ENCODE measurements at regions not wholly inside any gene's neighbourhood (a gene's known extent, or its start where the extent isn't known, plus 50 kb on each side); places are given as distances from the start of the nearest gene placed in this dataset.

DNA sequence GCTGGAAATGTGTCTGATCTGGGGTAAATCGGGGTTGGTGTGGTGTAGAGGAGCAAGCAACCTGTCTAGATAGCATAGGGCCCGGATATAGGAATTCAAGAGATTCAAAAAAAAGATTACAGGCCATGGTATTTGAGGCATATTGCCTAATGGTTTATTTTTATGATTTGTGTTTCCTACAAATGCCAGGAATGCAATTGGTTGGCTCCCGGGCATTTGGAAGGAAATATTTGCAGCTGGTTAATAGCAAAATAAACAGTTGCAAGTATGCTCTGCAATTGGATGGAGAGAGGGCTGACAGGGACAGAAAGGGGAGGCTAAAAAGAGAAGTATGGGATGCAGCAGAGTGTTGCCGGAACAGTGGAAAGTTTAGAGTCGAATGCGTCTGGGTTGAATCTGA, 315.6 kb upstream of the ATP2B1 start:
- Histone ChIP-seq H3F3A (ENCODE audit: insufficient read depth, low read length, poor library complexity, severe bottlenecking) (no peaks in the 10 kb centered on the region), H3K79me2 (replicated peaks; ENCODE audit: insufficient read depth, low read length) (no peaks in the 10 kb centered on the region), H2AFZ (ENCODE audit: low read depth, low read length) (no peak overlapping the region), H3K27me3 (ENCODE audit: insufficient read depth, low read depth, low read length) (no peaks in the 10 kb centered on the region), H3K9me3 (ENCODE audit: low read length) (no peaks in the 10 kb centered on the region), H3K9me2 (ENCODE audit: insufficient read depth, low read length) (no peaks in the 10 kb centered on the region), H3K36me3 (ENCODE audit: insufficient read depth, low read length) (no peaks in the 10 kb centered on the region), H3K4me2 (ENCODE audit: low read length) (no peak overlapping the region), H3K27ac (ENCODE audit: low read length) (no peak overlapping the region), H3K4me3 (ENCODE audit: low read length) (no peak overlapping the region), H4K20me1 (ENCODE audit: insufficient read depth) (no peaks in the 10 kb centered on the region), H3K9ac (ENCODE audit: low read length) (no peak overlapping the region)
- TF ChIP-seq RAD21 (conservative IDR thresholded peaks at IDR 0.05) = no peak
- no peak for TF ChIP-seq SMC3 (conservative IDR thresholded peaks at IDR 0.05; ENCODE audit: poor library complexity)
- TF ChIP-seq POLR2AphosphoS5 (IDR thresholded peaks at IDR 0.05) = no peak

DNA sequence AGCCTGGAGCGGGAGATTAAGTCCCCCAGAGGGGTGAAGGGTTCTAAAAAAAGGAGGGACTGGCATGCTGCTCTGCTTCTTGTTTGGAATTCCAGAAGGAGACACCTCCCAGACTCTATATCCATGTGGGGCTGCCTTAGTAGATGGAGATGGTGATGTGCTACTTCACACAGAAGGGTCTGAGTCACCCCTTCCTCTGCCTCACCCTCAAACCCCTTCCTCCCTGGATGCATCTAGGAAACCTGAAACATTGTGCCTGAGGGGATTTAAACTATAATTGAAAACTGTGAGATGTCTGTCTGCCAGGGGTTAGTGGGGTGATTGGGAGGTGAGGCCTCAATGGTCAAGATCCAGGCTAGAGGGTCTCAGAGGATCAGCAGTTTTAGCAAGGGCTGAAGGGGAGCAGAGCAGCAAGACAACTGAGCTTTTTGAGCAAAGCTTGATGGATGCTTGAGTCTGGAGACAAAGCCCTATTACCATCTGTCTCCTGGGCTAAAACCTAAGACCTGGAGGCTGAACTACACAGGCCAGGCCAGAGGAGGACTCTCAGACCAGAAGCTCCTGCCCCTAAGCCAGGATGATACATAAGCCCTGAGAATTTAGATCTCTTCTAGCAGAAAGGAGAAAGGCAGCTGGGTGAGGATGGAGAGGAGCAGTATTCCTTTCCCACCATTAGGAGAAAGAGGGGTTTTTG, 314.7 kb upstream of the ATP2B1 start:
- no peaks in the 10 kb centered on the region for H3K36me3 ChIP-seq (ENCODE audit: insufficient read depth, low read length)
- no peak overlapping the region for H3K9ac ChIP-seq (ENCODE audit: low read length)
- H3F3A ChIP-seq (ENCODE audit: insufficient read depth, low read length, poor library complexity, severe bottlenecking) = no peaks in the 10 kb centered on the region
- H3K9me2 ChIP-seq (ENCODE audit: insufficient read depth, low read length) = no peaks in the 10 kb centered on the region
- H3K27me3 ChIP-seq (ENCODE audit: insufficient read depth, low read depth, low read length) = no peaks in the 10 kb centered on the region
- no peak overlapping the region for H3K4me2 ChIP-seq (ENCODE audit: low read length)
- H4K20me1 ChIP-seq (ENCODE audit: insufficient read depth) = no peaks in the 10 kb centered on the region
- H3K79me2 ChIP-seq (replicated peaks; ENCODE audit: insufficient read depth, low read length) = no peaks in the 10 kb centered on the region
- H3K27ac ChIP-seq (ENCODE audit: low read length) = no peak overlapping the region
- no peak overlapping the region for H3K4me3 ChIP-seq (ENCODE audit: low read length)
- no peak for TF ChIP-seq SMC3 (conservative IDR thresholded peaks at IDR 0.05; ENCODE audit: poor library complexity)
- no peak for TF ChIP-seq EP300 (conservative IDR thresholded peaks at IDR 0.05; ENCODE audit: poor library complexity, severe bottlenecking)
- TF ChIP-seq EZH2 (IDR thresholded peaks at IDR 0.05; ENCODE audit: borderline replicate concordance, insufficient read depth, low read length, poor library complexity, severe bottlenecking) = no peak
- TF ChIP-seq, protein P1, sequence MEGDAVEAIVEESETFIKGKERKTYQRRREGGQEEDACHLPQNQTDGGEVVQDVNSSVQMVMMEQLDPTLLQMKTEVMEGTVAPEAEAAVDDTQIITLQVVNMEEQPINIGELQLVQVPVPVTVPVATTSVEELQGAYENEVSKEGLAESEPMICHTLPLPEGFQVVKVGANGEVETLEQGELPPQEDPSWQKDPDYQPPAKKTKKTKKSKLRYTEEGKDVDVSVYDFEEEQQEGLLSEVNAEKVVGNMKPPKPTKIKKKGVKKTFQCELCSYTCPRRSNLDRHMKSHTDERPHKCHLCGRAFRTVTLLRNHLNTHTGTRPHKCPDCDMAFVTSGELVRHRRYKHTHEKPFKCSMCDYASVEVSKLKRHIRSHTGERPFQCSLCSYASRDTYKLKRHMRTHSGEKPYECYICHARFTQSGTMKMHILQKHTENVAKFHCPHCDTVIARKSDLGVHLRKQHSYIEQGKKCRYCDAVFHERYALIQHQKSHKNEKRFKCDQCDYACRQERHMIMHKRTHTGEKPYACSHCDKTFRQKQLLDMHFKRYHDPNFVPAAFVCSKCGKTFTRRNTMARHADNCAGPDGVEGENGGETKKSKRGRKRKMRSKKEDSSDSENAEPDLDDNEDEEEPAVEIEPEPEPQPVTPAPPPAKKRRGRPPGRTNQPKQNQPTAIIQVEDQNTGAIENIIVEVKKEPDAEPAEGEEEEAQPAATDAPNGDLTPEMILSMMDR (IDR thresholded peaks at IDR 0.05; ENCODE audit: poor library complexity, severe bottlenecking) = no peak
- TF ChIP-seq, protein P2, sequence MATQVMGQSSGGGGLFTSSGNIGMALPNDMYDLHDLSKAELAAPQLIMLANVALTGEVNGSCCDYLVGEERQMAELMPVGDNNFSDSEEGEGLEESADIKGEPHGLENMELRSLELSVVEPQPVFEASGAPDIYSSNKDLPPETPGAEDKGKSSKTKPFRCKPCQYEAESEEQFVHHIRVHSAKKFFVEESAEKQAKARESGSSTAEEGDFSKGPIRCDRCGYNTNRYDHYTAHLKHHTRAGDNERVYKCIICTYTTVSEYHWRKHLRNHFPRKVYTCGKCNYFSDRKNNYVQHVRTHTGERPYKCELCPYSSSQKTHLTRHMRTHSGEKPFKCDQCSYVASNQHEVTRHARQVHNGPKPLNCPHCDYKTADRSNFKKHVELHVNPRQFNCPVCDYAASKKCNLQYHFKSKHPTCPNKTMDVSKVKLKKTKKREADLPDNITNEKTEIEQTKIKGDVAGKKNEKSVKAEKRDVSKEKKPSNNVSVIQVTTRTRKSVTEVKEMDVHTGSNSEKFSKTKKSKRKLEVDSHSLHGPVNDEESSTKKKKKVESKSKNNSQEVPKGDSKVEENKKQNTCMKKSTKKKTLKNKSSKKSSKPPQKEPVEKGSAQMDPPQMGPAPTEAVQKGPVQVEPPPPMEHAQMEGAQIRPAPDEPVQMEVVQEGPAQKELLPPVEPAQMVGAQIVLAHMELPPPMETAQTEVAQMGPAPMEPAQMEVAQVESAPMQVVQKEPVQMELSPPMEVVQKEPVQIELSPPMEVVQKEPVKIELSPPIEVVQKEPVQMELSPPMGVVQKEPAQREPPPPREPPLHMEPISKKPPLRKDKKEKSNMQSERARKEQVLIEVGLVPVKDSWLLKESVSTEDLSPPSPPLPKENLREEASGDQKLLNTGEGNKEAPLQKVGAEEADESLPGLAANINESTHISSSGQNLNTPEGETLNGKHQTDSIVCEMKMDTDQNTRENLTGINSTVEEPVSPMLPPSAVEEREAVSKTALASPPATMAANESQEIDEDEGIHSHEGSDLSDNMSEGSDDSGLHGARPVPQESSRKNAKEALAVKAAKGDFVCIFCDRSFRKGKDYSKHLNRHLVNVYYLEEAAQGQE (IDR thresholded peaks at IDR 0.05; ENCODE audit: borderline replicate concordance) = no peak
- no peak for TF ChIP-seq MXI1 (conservative IDR thresholded peaks at IDR 0.05; ENCODE audit: poor library complexity, severe bottlenecking)
- no peak for TF ChIP-seq TAF1 (IDR thresholded peaks at IDR 0.05; ENCODE audit: low read depth)
- no peak for TF ChIP-seq RAD21 (conservative IDR thresholded peaks at IDR 0.05)
- no peak for TF ChIP-seq POLR2AphosphoS5 (IDR thresholded peaks at IDR 0.05)
- H2AFZ ChIP-seq (ENCODE audit: low read depth, low read length) = no peak overlapping the region
- no peaks in the 10 kb centered on the region for H3K9me3 ChIP-seq (ENCODE audit: low read length)

Measured in neural cell (in vitro differentiated cells).